Uterus (tissue), 3 donors: ENCODE measurements at regions not wholly inside any gene's neighbourhood (a gene's known extent, or its start where the extent isn't known, plus 50 kb on each side); places are given as distances from the start of the nearest gene placed in this dataset.

ENCODE experiments used
- DNase-seq, 2 donors: peaks; one replicate each; pipeline ENCODE4 v3.0.0-alpha.2; 2019 to 2020
- H3K27ac ChIP-seq, 2 donors: fragments of 200-600 bp; sonication (generic); 1 replicate in 1 of 2; 2 replicates in 1 of 2; pipeline ENCODE4 v1.5.1; 2016 to 2018
- H3K27me3 ChIP-seq, 2 donors: fragments of 200-600 bp; sonication (generic); one replicate each; pipeline ENCODE4 v1.5.1; 2018 to 2019; ENCODE audit warnings: control low read depth in 1 of 2
- H3K36me3 ChIP-seq, 2 donors: fragments of 200-600 bp; sonication (generic); one replicate each; pipeline ENCODE4 v1.5.1; 2019; ENCODE audit warnings: control low read depth in 1 of 2
- H3K4me1 ChIP-seq, 2 donors: fragments of 200-600 bp; sonication (generic); one replicate each; pipeline ENCODE4 v1.5.1; 2018 to 2019; ENCODE audit warnings: control low read depth in 1 of 2
- H3K4me3 ChIP-seq, 2 donors: fragments of 200-600 bp; sonication (generic); 1 replicate in 1 of 2; 2 replicates in 1 of 2; pipeline ENCODE4 v1.5.1; 2018 to 2019; ENCODE audit warnings: mild to moderate bottlenecking in 1 of 2
- H3K9me3 ChIP-seq, 2 donors: fragments of 200-600 bp; sonication (generic); one replicate each; pipeline ENCODE4 v1.5.1; 2019; ENCODE audit warnings: control low read depth in 1 of 2
- CTCF ChIP-seq, 4 experiments: fragments of 200-600 bp in 2 of 4; fragments of 450-650 bp in 2 of 4; sonication (generic) in 2 of 4; IDR thresholded peaks; one replicate each; pipeline ENCODE4 v1.5.1; 2016 to 2019; ENCODE audit warnings: antibody characterized with exemption in 4 of 4, mild to moderate bottlenecking in 2 of 4, moderate library complexity in 1 of 4
- POLR2A ChIP-seq, 2 donors: fragments of 450-650 bp; IDR thresholded peaks; one replicate each; pipeline ENCODE4 v1.6.1; 2016; ENCODE audit warnings: antibody characterized with exemption in 2 of 2, mild to moderate bottlenecking in 1 of 2, moderate library complexity in 1 of 2
- intact Hi-C: fragments of 100-400 bp; cut with DNase I; formaldehyde crosslinking; loops from one replicate; pipeline ENCODE4 v1.15.1; 2023; ENCODE audit warnings: low total_unique reads
- donor health status: DM: yes; HTN: yes; CAD: no.

GRCh38 chr3:117874028-117874690 is 1160.5 kb downstream of the IGSF11 start:
- DNase-seq, result no peak
- Histone ChIP-seq H3K27me3 (no peaks in the 10 kb centered on the region), H3K27ac (peak overlapping the region in 1 of 2 donors; percentile 17), H3K9me3 (no peaks in the 10 kb centered on the region), H3K4me3 (no peak overlapping the region), H3K36me3 (no peaks in the 10 kb centered on the region), H3K4me1 (no peaks in the 10 kb centered on the region)
- intact Hi-C loops, result no loop called here
- no peak for TF ChIP-seq POLR2A (IDR thresholded peaks at IDR 0.05)
- TF ChIP-seq CTCF (IDR thresholded peaks at IDR 0.05), result no peak

DNA sequence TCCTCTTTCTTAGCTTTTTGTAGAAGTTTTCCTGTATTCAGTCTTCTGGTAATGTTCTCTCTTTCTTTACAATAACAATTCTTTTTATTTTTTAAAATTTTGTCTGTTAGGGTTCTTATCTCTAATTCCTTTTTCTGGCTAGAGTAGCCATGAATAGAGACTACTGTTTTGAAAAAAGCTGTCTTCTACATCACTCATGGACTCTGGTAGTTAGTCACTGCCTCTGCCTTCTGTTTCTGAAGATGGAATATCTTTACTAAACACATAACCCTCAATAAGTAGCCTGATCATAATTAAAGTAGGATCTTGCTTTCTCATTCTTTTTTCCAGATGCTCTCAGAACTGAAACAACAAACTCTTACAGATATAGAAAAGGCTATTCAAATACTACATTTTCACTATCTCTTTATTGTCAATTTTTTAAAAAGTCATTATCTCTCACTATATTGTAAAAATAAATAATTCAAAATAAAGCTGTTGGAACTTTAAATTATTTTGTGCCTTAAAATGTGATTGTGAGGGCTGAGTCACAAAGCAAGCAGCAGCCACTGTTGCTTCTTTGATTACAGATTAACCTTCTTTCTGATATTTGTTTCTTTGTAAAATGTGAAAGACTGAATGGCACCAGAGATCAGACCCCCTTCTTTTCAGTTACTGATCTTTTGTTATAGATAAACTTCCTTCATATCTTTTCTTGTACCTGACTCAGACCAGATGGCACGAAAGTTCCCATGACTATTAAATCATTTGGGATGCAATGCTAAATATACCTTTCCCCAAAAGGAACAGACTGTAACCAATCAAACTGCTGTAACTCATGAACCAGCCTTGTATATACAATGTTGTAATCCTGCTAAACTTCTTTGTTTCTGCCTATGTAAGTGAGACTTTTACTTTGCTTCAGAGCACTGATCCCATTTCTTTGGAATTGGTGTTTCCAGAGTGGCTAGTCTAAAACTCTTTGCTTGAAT is 1159.5 kb downstream of the IGSF11 start:
- Histone ChIP-seq H3K36me3 (no peaks in the 10 kb centered on the region), H3K27ac (no peak overlapping the region), H3K9me3 (no peaks in the 10 kb centered on the region), H3K4me1 (no peaks in the 10 kb centered on the region), H3K4me3 (no peak overlapping the region), H3K27me3 (no peaks in the 10 kb centered on the region)
- no peak for DNase-seq
- intact Hi-C loops, result no loop called here
- TF ChIP-seq CTCF (IDR thresholded peaks at IDR 0.05), result no peak
- no peak for TF ChIP-seq POLR2A (IDR thresholded peaks at IDR 0.05)

GRCh38 chr3:117875887-117876286 is 1158.8 kb downstream of the IGSF11 start:
- no peak for TF ChIP-seq CTCF (IDR thresholded peaks at IDR 0.05)
- TF ChIP-seq POLR2A (IDR thresholded peaks at IDR 0.05), result no peak
- intact Hi-C loops, result no loop called here

GRCh38 chr3:117880638-117881037 is 1154.0 kb downstream of the IGSF11 start:
- H3K27me3 ChIP-seq, result no peaks in the 10 kb centered on the region
- no peaks in the 10 kb centered on the region for H3K4me1 ChIP-seq
- TF ChIP-seq POLR2A (IDR thresholded peaks at IDR 0.05), result no peak
- TF ChIP-seq CTCF (IDR thresholded peaks at IDR 0.05), result no peak
- no peak for DNase-seq
- no peaks in the 10 kb centered on the region for H3K9me3 ChIP-seq
- H3K4me3 ChIP-seq, result no peak overlapping the region
- no peak overlapping the region for H3K27ac ChIP-seq
- no peaks in the 10 kb centered on the region for H3K36me3 ChIP-seq
- intact Hi-C loops, result no loop called here

More at GRCh38 chr3:117875887-117876286, 1158.8 kb downstream of the IGSF11 start:
- Histone ChIP-seq H3K27me3 (no peaks in the 10 kb centered on the region), H3K9me3 (no peaks in the 10 kb centered on the region), H3K4me3 (no peak overlapping the region), H3K36me3 (no peaks in the 10 kb centered on the region), H3K27ac (no peak overlapping the region), H3K4me1 (no peaks in the 10 kb centered on the region)
- DNase-seq, result no peak

DNA sequence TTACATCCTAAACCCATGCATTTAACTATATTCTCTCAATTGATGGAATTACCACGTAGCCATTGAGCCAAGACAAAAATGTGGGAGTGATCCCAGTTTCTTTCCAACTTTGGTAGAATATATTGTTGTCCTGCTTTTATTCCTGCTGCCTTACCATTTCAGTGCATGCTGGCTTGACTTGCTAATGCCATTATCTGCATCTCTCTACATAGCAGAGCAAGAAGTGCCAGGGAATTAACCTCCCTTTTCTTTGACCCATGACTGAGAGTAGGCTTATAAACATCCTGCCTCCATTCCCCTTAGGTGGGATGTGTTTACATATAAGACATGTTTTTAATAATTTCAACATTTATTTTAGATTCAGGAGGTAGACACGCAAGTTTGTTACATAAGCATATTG is 1153.4 kb downstream of the IGSF11 start:
- intact Hi-C loops, result no loop called here
- no peak for TF ChIP-seq POLR2A (IDR thresholded peaks at IDR 0.05)
- no peak for TF ChIP-seq CTCF (IDR thresholded peaks at IDR 0.05)
- no peaks in the 10 kb centered on the region for H3K9me3 ChIP-seq
- no peak overlapping the region for H3K4me3 ChIP-seq
- no peaks in the 10 kb centered on the region for H3K36me3 ChIP-seq
- DNase-seq, result no peak
- H3K27ac ChIP-seq, result no peak overlapping the region
- H3K27me3 ChIP-seq, result no peaks in the 10 kb centered on the region
- no peaks in the 10 kb centered on the region for H3K4me1 ChIP-seq
